Neutrophil (primary cell): ENCODE measurements at regions not wholly inside any gene's neighbourhood (a gene's known extent, or its start where the extent isn't known, plus 50 kb on each side); places are given as distances from the start of the nearest gene placed in this dataset.

Experiments
- H3K27ac ChIP-seq: fragments of 200-600 bp; sonication (generic); 2 replicates; pipeline ENCODE4 v1.5.1; 2016; ENCODE audit warnings: mild to moderate bottlenecking, moderate library complexity
- H3K27me3 ChIP-seq: fragments of 200-600 bp; sonication (generic); 2 replicates; pipeline ENCODE4 v1.6.0; 2016; ENCODE audit warnings: mild to moderate bottlenecking
- H3K36me3 ChIP-seq: fragments of 200-600 bp; sonication (generic); 2 replicates; pipeline ENCODE4 v1.5.1; 2017
- H3K4me1 ChIP-seq, 2 experiments: fragments of 200-600 bp in 1 of 2; sonication (generic) in 1 of 2; 1 replicate in 1 of 2; 2 replicates in 1 of 2; pipeline versions ENCODE4 v1.5.1 to v1.6.1; 2013 to 2016; ENCODE audit warnings: low read depth in 1 of 2, low read length in 1 of 2, mild to moderate bottlenecking in 1 of 2, moderate library complexity in 1 of 2; ENCODE audit not compliant: control insufficient read depth in 1 of 2, insufficient read depth in 1 of 2
- H3K4me3 ChIP-seq, 2 experiments: fragments of 200-600 bp in 1 of 2; sonication (generic) in 1 of 2; 1 replicate in 1 of 2; 2 replicates in 1 of 2; pipeline ENCODE4 v1.5.1; 2013 to 2016; ENCODE audit warnings: low read depth in 1 of 2, low read length in 1 of 2, mild to moderate bottlenecking in 1 of 2, moderate library complexity in 1 of 2
- H3K9me3 ChIP-seq: fragments of 200-600 bp; sonication (generic); 2 replicates; pipeline ENCODE4 v1.5.1; 2016
- TF ChIP-seq, protein P1 (sequence below): fragments of 200-600 bp; sonication (generic); IDR thresholded peaks from 2 replicates; pipeline ENCODE4 v1.5.1; 2016; ENCODE audit warnings: antibody characterized with exemption

DNA sequence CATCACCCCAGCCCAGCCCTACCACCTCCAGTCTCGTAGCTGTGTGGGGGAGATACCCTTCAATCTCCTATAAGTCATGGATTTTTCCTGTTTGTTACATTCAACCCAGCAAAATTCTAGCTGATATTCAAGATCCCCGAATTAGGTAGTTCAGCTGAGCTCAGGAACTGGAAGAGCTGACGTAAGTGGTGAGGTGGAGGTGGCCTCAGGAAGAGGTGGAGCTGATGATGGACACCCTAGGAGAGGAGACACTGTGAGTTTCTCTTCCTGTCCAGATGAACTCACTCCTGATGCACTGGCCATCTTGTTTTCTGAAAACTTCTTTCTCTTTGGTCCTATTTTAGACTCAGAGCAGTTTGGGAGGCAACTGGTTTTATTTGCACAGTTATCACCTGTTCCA is 90.5 kb upstream of the PITRM1 start:
- H3K27ac ChIP-seq = no peak overlapping the region
- H3K4me1 ChIP-seq = no peaks in the 10 kb centered on the region
- no peaks in the 10 kb centered on the region for H3K9me3 ChIP-seq
- no peaks in the 10 kb centered on the region for H3K27me3 ChIP-seq
- no peak overlapping the region for H3K4me3 ChIP-seq
- no peaks in the 10 kb centered on the region for H3K36me3 ChIP-seq
- TF ChIP-seq, protein P1, sequence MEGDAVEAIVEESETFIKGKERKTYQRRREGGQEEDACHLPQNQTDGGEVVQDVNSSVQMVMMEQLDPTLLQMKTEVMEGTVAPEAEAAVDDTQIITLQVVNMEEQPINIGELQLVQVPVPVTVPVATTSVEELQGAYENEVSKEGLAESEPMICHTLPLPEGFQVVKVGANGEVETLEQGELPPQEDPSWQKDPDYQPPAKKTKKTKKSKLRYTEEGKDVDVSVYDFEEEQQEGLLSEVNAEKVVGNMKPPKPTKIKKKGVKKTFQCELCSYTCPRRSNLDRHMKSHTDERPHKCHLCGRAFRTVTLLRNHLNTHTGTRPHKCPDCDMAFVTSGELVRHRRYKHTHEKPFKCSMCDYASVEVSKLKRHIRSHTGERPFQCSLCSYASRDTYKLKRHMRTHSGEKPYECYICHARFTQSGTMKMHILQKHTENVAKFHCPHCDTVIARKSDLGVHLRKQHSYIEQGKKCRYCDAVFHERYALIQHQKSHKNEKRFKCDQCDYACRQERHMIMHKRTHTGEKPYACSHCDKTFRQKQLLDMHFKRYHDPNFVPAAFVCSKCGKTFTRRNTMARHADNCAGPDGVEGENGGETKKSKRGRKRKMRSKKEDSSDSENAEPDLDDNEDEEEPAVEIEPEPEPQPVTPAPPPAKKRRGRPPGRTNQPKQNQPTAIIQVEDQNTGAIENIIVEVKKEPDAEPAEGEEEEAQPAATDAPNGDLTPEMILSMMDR = no peak

- Histone ChIP-seq H3K4me1 (no peaks in the 10 kb centered on the region), H3K27me3 (no peaks in the 10 kb centered on the region), H3K36me3 (no peaks in the 10 kb centered on the region), H3K27ac (no peak overlapping the region), H3K9me3 (no peaks in the 10 kb centered on the region), H3K4me3 (no peak overlapping the region)
- TF ChIP-seq, protein P1 = no peak
These were observed 89.3 kb upstream of the PITRM1 start for GRCh38 chr10:3261921-3262320.

DNA sequence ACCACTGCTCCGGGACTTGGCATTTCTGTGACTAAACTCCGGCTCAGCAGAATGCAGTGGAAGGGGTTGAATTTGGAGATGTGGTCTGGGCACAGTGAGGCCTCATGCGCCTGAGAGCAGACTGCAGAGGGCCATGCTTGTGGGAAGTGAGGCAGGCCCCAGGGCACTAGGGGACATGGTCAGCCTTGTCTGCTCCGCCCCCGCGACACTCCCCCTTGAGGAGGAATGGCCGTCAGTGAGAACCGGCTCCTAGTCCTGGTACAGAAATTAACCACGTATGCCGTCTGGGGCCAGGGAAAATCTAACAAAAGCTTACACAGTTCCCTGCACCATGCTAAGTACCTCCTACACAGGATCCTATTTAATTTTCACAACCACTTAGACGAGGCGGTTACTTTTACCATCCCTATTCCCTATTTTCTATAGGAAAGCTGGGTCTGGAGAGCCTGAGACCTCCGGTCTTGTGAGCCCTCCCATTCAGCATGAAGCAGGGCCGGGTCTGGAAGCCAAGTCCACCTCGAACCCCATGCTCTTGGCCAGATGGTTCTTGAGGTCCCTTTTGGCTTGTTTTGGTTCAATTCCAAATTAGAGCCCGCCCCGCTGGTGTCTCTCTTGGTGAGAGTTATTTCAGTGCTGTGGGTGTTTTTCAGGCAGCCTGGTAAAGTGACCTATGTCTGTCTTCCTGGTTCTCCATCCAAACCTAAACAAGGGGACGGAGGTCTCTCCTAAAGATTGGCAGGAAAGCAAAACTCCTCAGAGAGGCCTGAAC is 87.7 kb upstream of the PITRM1 start:
- Histone ChIP-seq H3K27ac (no peak overlapping the region), H3K4me1 (no peaks in the 10 kb centered on the region), H3K4me3 (no peak overlapping the region), H3K9me3 (no peaks in the 10 kb centered on the region), H3K36me3 (no peaks in the 10 kb centered on the region), H3K27me3 (no peaks in the 10 kb centered on the region)
- TF ChIP-seq, protein P1 = no peak

DNA sequence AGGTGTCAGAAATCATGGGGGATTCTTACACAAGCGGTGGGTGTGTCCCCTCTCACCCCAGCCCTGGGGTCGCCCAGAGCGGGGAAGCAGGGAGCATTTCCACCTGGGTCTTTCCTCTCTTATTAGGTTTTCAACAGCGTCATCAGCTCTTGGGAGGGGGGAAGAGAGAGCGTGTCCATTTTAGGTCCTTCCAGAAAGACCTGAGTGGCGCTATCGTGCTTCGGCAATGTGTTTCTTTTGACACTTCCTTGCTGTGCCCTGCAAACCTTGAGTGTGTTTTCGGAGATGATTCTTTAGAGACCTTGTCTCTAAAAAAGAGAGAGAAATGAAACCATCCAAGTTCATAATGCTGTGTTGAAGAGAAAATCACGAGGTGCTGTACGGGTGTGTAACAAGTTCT is 86.9 kb upstream of the PITRM1 start:
- H3K36me3 ChIP-seq = no peaks in the 10 kb centered on the region
- no peak overlapping the region for H3K4me3 ChIP-seq
- H3K9me3 ChIP-seq = no peaks in the 10 kb centered on the region
- no peak overlapping the region for H3K27ac ChIP-seq
- no peaks in the 10 kb centered on the region for H3K27me3 ChIP-seq
- H3K4me1 ChIP-seq = no peaks in the 10 kb centered on the region
- TF ChIP-seq, protein P1 = no peak

- H3K4me1 ChIP-seq = no peaks in the 10 kb centered on the region
- H3K9me3 ChIP-seq = no peaks in the 10 kb centered on the region
- H3K27ac ChIP-seq = no peak overlapping the region
- H3K36me3 ChIP-seq = no peaks in the 10 kb centered on the region
- TF ChIP-seq, protein P1 = no peak
- no peak overlapping the region for H3K4me3 ChIP-seq
- no peaks in the 10 kb centered on the region for H3K27me3 ChIP-seq
These were observed 85.8 kb upstream of the PITRM1 start for GRCh38 chr10:3258394-3258793.
